ENCODE measurements at regions not wholly inside any gene's neighbourhood (a gene's known extent, or its start where the extent isn't known, plus 50 kb on each side); places are given as distances from the start of the nearest gene placed in this dataset.

DNA sequence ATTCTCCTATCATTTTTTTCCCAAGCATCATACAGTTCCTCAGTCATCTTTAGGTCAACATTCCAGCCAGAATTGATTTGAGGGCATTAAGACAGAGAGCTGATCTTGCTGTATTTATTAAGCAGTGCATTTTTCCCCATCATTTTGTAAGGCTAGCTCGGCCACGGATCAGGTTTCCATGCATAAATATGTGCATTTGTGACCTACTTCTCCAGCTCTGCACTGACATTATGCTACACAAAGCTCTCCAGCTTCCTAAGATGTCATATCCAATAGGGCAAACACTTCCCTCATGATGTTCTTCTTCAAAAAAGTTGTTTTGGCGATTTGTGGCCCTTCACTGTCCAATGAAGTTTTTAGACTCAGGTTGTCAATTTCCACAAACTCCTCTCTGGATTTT is 202.6 kb downstream of the C7orf25 start:
- ATAC-seq (no peak), DNase-seq (no peak)
- Histone ChIP-seq H3K9me3 (peaks cover 0 to 13% (median 3%) of the 10 kb centered on the region in 12 donors), H3K4me1 (no peaks in the 10 kb centered on the region), H3K36me3 (no peaks in the 10 kb centered on the region), H3K27ac (no peak overlapping the region), H3K4me3 (no peak overlapping the region), H3K27me3 (no peaks in the 10 kb centered on the region)
- TF ChIP-seq, protein P1, sequence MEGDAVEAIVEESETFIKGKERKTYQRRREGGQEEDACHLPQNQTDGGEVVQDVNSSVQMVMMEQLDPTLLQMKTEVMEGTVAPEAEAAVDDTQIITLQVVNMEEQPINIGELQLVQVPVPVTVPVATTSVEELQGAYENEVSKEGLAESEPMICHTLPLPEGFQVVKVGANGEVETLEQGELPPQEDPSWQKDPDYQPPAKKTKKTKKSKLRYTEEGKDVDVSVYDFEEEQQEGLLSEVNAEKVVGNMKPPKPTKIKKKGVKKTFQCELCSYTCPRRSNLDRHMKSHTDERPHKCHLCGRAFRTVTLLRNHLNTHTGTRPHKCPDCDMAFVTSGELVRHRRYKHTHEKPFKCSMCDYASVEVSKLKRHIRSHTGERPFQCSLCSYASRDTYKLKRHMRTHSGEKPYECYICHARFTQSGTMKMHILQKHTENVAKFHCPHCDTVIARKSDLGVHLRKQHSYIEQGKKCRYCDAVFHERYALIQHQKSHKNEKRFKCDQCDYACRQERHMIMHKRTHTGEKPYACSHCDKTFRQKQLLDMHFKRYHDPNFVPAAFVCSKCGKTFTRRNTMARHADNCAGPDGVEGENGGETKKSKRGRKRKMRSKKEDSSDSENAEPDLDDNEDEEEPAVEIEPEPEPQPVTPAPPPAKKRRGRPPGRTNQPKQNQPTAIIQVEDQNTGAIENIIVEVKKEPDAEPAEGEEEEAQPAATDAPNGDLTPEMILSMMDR (IDR thresholded peaks at IDR 0.05): no peak
- intact Hi-C loops (cut with DNase I): loop anchor here in 1 of 10 donors (10.0 kb wide), 1 partner anchor 126 kb away; no protein-coding TSS in a partner anchor
- 77 to 86% (median 83%) methylated on average over 3 of the region's 3 CpGs for WGBS, 4 donors

DNA sequence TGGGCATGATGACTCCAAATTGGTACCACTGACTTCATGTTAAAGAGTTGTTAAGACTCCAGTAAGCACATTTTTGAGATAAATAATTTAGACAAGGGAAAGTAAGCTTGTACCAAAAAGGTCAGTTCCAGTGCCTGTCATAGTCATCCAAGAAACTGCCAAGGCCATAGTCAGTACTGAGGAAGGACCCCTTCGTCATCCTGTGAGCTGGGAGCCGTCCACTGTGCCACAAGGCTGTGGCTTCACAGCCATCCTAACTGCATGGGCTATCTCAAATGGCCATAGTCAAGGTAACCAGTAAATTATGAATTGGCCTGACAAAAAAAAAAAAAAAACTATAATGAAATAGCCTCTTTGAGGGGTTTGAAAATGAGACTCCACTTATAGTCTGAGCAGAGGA is 207.2 kb downstream of the C7orf25 start:
- Histone ChIP-seq H3K4me3 (no peak overlapping the region), H3K4me1 (peaks cover 0 to 18% (median 6%) of the 10 kb centered on the region in 12 donors), H3K27me3 (no peaks in the 10 kb centered on the region), H3K27ac (no peak overlapping the region), H3K9me3 (peaks cover 0 to 3% (median 0%) of the 10 kb centered on the region in 12 donors), H3K36me3 (no peaks in the 10 kb centered on the region)
- WGBS, 4 donors: 78 to 93% (median 87%) methylated on average over 2 of the region's 2 CpGs
- ATAC-seq (no peak), DNase-seq (no peak)
- intact Hi-C loops (cut with DNase I): loop anchor here in 1 of 10 donors (10.0 kb wide), 1 partner anchor 130 kb away; no protein-coding TSS in a partner anchor
- TF ChIP-seq, protein P1 (IDR thresholded peaks at IDR 0.05): no peak
- TF ChIP-seq POLR2A (IDR thresholded peaks at IDR 0.05): no peak

DNA sequence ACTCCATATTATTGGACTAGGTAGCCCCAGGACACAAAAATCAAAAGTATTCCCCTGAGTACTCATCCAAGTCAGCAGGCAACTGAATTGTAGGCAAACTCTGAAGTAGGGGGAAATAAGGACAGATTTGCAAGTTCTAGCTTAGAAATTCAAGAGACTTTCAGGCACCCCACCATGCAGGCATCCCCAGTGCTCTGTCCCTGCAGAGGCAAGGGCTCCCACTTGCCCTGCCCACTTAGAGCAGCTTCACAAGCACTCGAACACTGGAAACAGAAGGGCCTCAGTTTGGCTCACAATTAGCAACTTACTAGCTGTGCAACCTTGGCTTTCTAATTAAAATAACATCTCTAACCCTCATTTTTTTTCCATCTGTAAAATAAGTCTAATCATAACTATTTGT is 209.2 kb downstream of the C7orf25 start:
- Histone ChIP-seq H3K36me3 (no peaks in the 10 kb centered on the region), H3K9me3 (peaks cover 0 to 3% (median 0%) of the 10 kb centered on the region in 12 donors), H3K4me3 (no peak overlapping the region), H3K27me3 (no peaks in the 10 kb centered on the region), H3K4me1 (peaks cover 0 to 32% (median 8%) of the 10 kb centered on the region in 12 donors), H3K27ac (no peak overlapping the region)
- TF ChIP-seq, protein P1 (IDR thresholded peaks at IDR 0.05): no peak
- TF ChIP-seq POLR2A (IDR thresholded peaks at IDR 0.05): no peak
- ATAC-seq: no peak
- DNase-seq: no peak
- whole genome bisulfite sequencing, 4 donors: 29 to 56% (median 40%) methylated on average over 1 of the region's 1 CpG
- intact Hi-C loops (cut with DNase I): loop anchor here in 1 of 10 donors (10.0 kb wide), 1 partner anchor 132 kb away; no protein-coding TSS in a partner anchor

DNA sequence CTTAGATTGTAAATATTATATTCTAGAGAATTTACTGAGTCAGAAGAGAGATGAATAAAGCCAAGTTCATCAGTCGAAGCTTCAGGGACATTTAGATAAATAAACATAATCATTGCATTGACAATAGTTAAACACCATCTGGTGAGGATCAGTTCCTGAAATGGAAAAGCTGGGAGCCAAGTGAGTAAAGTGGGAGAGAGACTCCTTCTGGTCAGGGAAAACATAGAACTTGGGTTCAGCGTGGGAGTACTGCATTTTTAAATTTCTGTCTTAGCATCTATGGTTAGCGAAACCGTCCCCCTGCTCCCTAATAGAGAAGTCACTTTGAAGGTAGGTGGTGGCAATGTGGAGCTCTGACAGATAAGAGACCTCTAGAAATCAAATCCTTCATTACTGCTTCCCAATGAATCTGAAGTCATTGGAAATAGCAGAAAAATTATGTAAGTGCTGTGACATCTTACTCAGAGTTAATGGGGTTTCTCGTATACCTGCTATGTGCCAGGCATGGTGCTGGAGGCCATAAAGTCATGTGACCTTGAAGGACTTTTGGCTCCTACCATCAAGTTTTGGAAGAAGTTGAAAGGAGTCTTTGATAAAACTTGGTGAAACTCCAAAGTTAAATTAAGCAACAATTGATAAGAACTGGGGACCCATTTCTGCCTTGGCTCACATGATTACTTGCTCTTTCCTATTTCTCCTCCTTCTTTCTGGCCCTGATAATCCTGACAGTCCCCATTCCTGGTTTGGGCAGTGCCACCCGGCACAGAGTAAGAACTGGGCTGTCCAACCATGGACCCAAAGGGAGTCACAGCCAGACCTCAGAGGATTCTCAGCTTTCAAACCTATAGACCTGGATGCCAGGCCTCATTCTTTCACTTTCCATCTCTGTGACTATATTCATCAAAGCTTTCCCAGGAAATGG is 211.2 kb downstream of the C7orf25 start:
- peaks cover 0 to 32% (median 8%) of the 10 kb centered on the region in 12 donors for H3K4me1 ChIP-seq
- intact Hi-C loops (cut with DNase I): loop anchor here in 1 of 10 donors (10.0 kb wide), 1 partner anchor 134 kb away; no protein-coding TSS in a partner anchor
- H3K4me3 ChIP-seq: no peak overlapping the region
- WGBS, 4 donors: 32 to 48% (median 43%) methylated on average over 6 of the region's 6 CpGs
- DNase-seq: no peak
- peak overlapping the region in 1 of 12 donors; percentile 17 for H3K27ac ChIP-seq
- H3K36me3 ChIP-seq: no peaks in the 10 kb centered on the region
- peak in 2 of 4 donors; percentile 50 to 69 for ATAC-seq
- peaks cover 0 to 3% (median 0%) of the 10 kb centered on the region in 12 donors for H3K9me3 ChIP-seq
- TF ChIP-seq, protein P1 (IDR thresholded peaks at IDR 0.05): peak in 3 of 12 donors; percentile 12 to 33 (median 31)
- no peak for TF ChIP-seq POLR2A (IDR thresholded peaks at IDR 0.05)
- H3K27me3 ChIP-seq: no peaks in the 10 kb centered on the region

Measured in heart left ventricle (tissue), 16 donors.